ENCODE measurements at regions not wholly inside any gene's neighbourhood (a gene's known extent, or its start where the extent isn't known, plus 50 kb on each side); places are given as distances from the start of the nearest gene placed in this dataset.

GRCh38 chr15:39052323-39052705 is 487.7 kb upstream of the RASGRP1 start:
- ATAC-seq (no peak), FAIRE-seq (no peak), DNase-seq (ENCODE audit: low spot score) (no peak)
- H3K4me2 ChIP-seq (ENCODE audit: low read depth, low read length) = no peak overlapping the region
- H3K27ac ChIP-seq (ENCODE audit: extremely low read length, insufficient read depth, low read length) = no peak overlapping the region
- in situ Hi-C loops (cut with HindIII; ENCODE audit: extremely low pct_ligation_motif_present, low pct_unique_long_range_greater_than_20kb) (no loop called here), intact Hi-C loops (cut with micrococcal nuclease; ENCODE audit: unreplicated experiment) (no loop called here)
- no TSS peak for BruUV-seq (replicated peaks)
- no peaks in the 10 kb centered on the region for H3K4me1 ChIP-seq (ENCODE audit: insufficient read depth, low read length)
- no peak overlapping the region for H3K9ac ChIP-seq (ENCODE audit: insufficient read depth, low read depth, low read length)
- POLR2A ChIA-PET = no interaction called here
- peaks cover 11% of the 10 kb centered on the region for H3K9me3 ChIP-seq (ENCODE audit: low read length)
- H3K79me2 ChIP-seq (ENCODE audit: insufficient read depth, low read length) = no peaks in the 10 kb centered on the region
- no peaks in the 10 kb centered on the region for H4K20me1 ChIP-seq (ENCODE audit: insufficient read depth, low read length)
- H2AFZ ChIP-seq (ENCODE audit: low read length) = no peak overlapping the region
- no peak overlapping the region for H3K4me3 ChIP-seq (replicated peaks in 1 of 3; ENCODE audit: insufficient read depth in 1 of 3, low read depth in 2 of 3, low read length in 3 of 3)
- CTCF ChIA-PET (ENCODE audit: low intra/inter-chr PET ratio, low total read pairs) = no interaction called here
- TF ChIP-seq ATAD3A (CRISPR knock-in tag; IDR thresholded peaks at IDR 0.05) (no peak), RARG (CRISPR knock-in tag; IDR thresholded peaks at IDR 0.05; ENCODE audit: low read depth) (no peak), HMGA1 (CRISPR knock-in tag; conservative IDR thresholded peaks at IDR 0.05) (no peak), ATF2 (CRISPR knock-in tag; IDR thresholded peaks at IDR 0.05) (no peak), ZNF12 (CRISPR knock-in tag; IDR thresholded peaks at IDR 0.05) (no peak), ATF4 (CRISPR knock-in tag; IDR thresholded peaks at IDR 0.05) (no peak), ARNTL (CRISPR knock-in tag; IDR thresholded peaks at IDR 0.05) (no peak), THYN1 (CRISPR knock-in tag; IDR thresholded peaks at IDR 0.05; ENCODE audit: borderline replicate concordance, low read depth) (no peak), CSRNP1 (CRISPR knock-in tag; IDR thresholded peaks at IDR 0.05) (no peak), ZNF598 (CRISPR knock-in tag; IDR thresholded peaks at IDR 0.05; ENCODE audit: borderline replicate concordance) (no peak), ZNF503 (CRISPR knock-in tag; IDR thresholded peaks at IDR 0.05) (no peak), GMEB2 (CRISPR knock-in tag; IDR thresholded peaks at IDR 0.05; ENCODE audit: low read depth) (no peak), KLF9 (CRISPR knock-in tag; IDR thresholded peaks at IDR 0.05; ENCODE audit: low read depth) (no peak), ZFAT (CRISPR knock-in tag; conservative IDR thresholded peaks at IDR 0.05) (no peak), NKX3-1 (CRISPR knock-in tag; IDR thresholded peaks at IDR 0.05) (no peak)
- no peaks in the 10 kb centered on the region for H3K27me3 ChIP-seq (ENCODE audit: control insufficient read depth in 1 of 2, insufficient read depth in 2 of 2, low read length in 2 of 2)
- H3K36me3 ChIP-seq (replicated peaks in 1 of 2; ENCODE audit: control insufficient read depth in 1 of 2, insufficient read depth in 2 of 2, low read length in 2 of 2) = no peaks in the 10 kb centered on the region
